GM18508 (cell line): ENCODE measurements at regions not wholly inside any gene's neighbourhood (a gene's known extent, or its start where the extent isn't known, plus 50 kb on each side); places are given as distances from the start of the nearest gene placed in this dataset.
"Not testable (repeated sequence)": the region's sequence is repeated elsewhere in the genome, so short reads cannot be mapped to it uniquely, and the experiment has no call there.

ENCODE experiments used
- ATAC-seq: cut with Tn5 transposase; IDR thresholded peaks from one replicate; pipeline ENCODE4 v1.9.1; 2021; ENCODE audit warnings: moderate number of reproducible peaks; ENCODE audit not compliant: insufficient read depth, unreplicated experiment

- ATAC-seq, result no peak
These were observed 1291.0 kb downstream of the ARAP2 start for GRCh38 chr4:34953145-34953799.

GRCh38 chr4:34964613-34965012 lies 1279.7 kb downstream of the ARAP2 start:
- no peak for ATAC-seq

GRCh38 chr4:34972189-34972588 lies 1272.1 kb downstream of the ARAP2 start:
- ATAC-seq, result no peak

- ATAC-seq, result no peak
These were observed 1270.5 kb downstream of the ARAP2 start for GRCh38 chr4:34973650-34974312.

- no peak for ATAC-seq
These were observed 1270.0 kb downstream of the ARAP2 start for GRCh38 chr4:34974313-34974680.

GRCh38 chr4:35021222-35021621 lies 1223.1 kb downstream of the ARAP2 start:
- ATAC-seq, result not testable (repeated sequence)

- no peak for ATAC-seq
These were observed 1219.0 kb downstream of the ARAP2 start for GRCh38 chr4:35025152-35025834.

GRCh38 chr4:35038079-35038805 lies 1206.1 kb downstream of the ARAP2 start:
- no peak for ATAC-seq

- ATAC-seq, result no peak
These were observed 1205.5 kb downstream of the ARAP2 start for GRCh38 chr4:35038845-35039244.

GRCh38 chr4:35052546-35052945 lies 1191.8 kb downstream of the ARAP2 start:
- ATAC-seq, result no peak

GRCh38 chr4:35063031-35063570 lies 1181.2 kb downstream of the ARAP2 start:
- ATAC-seq, result no peak

- no peak for ATAC-seq
These were observed 1177.9 kb downstream of the ARAP2 start for GRCh38 chr4:35066406-35066805.

- no peak for ATAC-seq
These were observed 1163.5 kb downstream of the ARAP2 start for GRCh38 chr4:35080799-35081198.

- no peak for ATAC-seq
These were observed 1157.1 kb downstream of the ARAP2 start for GRCh38 chr4:35087218-35087617.

GRCh38 chr4:35100932-35101331 lies 1143.4 kb downstream of the ARAP2 start:
- ATAC-seq, result no peak

- ATAC-seq, result no peak
These were observed 1142.2 kb downstream of the ARAP2 start for GRCh38 chr4:35102066-35102465.

- no peak for ATAC-seq
These were observed 1138.8 kb downstream of the ARAP2 start for GRCh38 chr4:35105486-35105885.

GRCh38 chr4:35106091-35106734 lies 1138.1 kb downstream of the ARAP2 start:
- ATAC-seq, result no peak

GRCh38 chr4:35124106-35124505 lies 1120.2 kb downstream of the ARAP2 start:
- ATAC-seq, result no peak

GRCh38 chr4:35125995-35126712 lies 1118.2 kb downstream of the ARAP2 start:
- no peak for ATAC-seq
